HG03159 (cell line): ENCODE measurements at regions not wholly inside any gene's neighbourhood (a gene's known extent, or its start where the extent isn't known, plus 50 kb on each side); places are given as distances from the start of the nearest gene placed in this dataset.
"Not testable (repeated sequence)": the region's sequence is repeated elsewhere in the genome, so short reads cannot be mapped to it uniquely, and the experiment has no call there.

ENCODE experiments used
- ATAC-seq: cut with Tn5 transposase; IDR thresholded peaks from one replicate; pipeline ENCODE4 v1.9.1; 2021; ENCODE audit warnings: mild to moderate bottlenecking, moderate library complexity; ENCODE audit not compliant: unreplicated experiment

DNA sequence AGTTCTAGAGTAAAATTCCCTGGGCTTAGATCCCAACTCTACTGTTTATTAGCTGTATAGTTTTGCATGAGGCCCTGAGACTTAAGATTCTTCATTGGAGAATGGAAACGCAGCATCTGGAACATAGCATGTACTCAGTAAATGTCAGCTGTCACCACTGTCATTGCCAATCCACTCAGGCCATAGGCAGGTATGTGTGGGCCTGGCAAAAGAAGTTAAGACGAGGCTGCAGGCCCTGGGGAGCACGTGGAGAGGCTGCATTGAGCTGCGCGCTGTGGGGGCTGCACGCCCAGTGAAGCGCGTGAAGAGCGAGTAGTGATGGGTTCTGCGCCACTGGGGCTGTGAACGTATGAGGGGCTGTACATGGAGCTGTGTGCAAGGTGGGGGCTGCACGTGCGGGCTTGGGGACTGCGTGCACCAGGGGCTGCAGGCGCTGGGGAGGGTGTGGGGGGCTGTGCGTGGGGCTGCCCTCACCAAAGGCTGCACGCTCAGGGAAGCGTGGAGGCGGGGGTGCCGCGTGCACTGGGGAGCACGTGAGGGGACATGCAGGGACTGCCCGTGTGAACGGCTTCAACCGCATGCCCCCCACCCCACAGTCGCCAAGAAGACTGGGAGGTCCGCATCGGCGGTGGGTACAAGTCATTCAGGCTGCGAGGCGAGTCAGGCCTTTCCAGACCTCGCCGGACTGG, 85.5 kb downstream of the PRR15 start:
- no peak for ATAC-seq

DNA sequence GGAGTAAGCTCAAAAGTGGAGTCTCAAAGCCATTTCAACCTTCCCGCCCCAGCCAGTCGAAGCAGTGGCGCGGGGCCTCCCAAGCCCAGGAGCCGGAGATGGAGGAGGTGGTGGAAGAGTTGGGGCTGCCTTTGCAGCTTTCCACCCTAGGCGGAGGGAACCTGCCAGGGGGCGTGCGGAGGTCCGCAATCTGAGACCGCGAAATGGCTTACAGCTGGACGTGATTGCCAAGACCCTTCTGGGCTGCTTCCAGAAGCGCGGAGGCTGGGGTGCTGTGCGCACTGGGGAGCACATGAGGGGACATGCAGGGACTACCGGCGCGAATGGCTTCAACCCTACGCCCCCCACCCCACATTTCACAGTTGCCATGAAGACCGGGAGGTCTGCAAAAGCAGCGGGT, 86.2 kb downstream of the PRR15 start:
- ATAC-seq = no peak

DNA sequence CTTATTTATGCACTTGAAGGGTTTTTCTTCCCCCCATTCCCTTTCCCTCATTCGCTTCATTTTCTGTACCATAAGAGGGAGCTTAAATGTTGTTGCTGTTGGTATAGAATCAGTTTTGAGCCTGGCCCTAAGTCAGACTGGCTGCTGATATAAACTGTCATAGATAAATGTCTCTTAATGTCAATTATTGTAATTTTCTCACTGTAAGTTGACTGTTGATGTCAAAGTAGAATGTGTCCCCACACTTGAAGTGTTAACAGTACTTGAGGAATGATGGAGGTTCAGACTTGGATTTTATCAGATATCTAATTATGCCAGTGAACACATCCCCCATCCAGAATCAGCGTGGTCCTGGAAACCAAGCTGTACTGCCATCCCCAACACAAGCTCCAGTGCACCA, 87.8 kb downstream of the PRR15 start:
- no peak for ATAC-seq

DNA sequence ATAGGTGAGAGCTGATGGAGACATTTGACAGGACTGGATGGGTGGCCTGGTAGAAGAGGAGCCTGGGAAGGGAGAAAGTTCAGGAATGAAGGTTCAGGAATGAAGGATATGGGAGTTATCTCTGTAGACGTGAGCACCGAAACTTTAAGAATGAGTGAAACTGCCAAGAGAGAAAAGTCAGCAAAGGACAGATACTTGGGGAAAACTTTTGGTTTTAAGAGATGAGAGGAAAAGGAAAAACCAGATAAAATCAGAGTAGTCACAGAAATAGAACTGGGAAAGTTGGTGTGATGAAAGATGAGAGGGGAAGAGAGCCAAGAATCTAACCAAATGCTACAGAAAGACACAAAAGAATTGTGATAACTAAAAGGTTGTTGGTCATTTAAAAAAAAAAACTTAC, 88.9 kb downstream of the PRR15 start:
- no peak for ATAC-seq

DNA sequence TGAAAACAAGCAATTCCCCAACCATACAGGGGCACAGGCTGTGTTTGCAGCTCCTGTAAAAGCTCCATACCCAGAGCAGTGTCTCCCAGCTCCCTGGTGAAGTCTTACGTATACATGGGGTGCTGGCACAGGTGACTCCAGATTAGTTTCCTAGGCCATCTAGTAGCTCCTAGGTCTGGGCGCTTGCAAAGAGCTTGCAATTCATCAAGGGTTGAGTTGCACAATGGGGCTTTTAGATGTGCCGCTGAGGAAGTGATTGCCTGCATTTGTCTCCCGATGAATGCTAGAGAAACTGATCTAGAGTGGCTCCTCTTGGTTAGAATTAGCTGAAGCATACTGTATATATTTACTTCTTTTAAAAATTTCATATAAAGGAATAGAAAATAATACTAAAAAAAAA, 90.7 kb downstream of the PRR15 start:
- not testable (repeated sequence) for ATAC-seq

DNA sequence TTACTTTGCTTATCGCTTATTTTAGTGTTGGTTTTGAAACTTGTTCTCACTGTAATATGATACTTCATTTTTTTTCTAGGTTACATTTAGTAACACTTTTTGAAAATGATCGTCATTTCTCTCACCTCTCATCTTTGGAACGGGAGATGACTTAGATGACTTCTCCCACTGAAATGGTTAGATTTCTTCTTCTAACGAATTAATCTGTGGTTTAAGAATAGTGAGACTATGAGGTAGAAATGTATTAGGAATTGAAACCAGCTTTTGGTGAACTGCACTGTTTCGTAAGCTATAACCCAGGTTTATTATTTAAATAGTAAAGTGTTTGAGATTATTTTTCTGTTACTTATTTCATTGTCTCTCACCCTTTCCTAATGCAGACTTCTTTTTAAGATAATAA, 93.7 kb downstream of the PRR15 start:
- ATAC-seq = no peak

DNA sequence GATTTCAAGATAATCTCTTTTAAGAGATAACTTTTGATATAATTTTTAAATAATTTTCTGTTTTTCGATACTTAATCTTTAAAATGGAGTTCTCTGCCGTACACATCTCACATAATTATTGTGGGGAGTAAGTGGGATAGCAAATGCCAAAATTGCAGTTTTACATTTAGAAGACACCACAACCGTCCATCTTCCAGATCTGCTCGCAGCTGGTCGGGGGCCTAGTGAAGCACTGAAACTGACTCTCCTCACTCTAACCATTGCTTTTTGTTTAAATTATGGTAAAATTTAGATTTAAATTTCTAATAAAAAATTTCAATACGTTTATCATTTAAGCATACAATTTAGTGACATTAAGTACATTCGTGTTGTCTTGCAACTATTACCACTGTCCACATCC, 94.2 kb downstream of the PRR15 start:
- no peak for ATAC-seq

DNA sequence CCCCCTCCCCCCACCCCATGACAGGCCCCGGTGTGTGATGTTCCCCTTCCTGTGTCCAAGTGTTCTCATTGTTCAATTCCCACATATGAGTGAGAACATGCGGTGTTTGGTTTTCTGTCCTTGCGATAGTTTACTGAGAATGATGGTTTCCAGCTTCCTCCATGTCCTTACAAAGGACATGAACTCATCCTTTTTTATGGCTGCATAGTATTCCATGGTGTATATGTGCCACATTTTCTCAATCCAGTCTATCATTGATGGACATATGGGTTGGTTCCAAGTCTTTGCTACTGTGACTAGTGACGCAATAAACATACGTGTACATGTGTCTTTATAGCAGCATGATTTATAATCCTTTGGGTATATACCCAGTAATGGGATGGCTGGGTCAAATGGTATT, 95.6 kb downstream of the PRR15 start:
- not testable (repeated sequence) for ATAC-seq

DNA sequence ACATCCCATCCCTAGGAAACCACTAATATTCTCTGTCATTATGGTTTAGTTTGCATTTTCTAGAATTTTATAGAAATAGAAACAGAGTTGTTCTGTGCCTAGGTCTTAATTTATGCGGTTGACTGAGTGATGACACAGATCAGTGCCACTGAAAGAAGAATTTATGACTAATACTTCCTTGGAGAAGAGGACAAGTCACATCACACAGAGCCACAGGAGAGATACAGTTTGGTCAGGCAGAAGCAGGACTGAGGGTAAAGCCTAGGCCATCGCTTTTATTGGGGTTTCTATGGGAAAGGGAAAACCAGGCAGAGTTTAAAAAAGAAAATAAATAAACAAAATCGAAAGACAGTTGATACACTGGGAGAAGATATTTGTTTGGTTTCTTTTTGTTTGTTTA, 99.3 kb downstream of the PRR15 start:
- not testable (repeated sequence) for ATAC-seq

DNA sequence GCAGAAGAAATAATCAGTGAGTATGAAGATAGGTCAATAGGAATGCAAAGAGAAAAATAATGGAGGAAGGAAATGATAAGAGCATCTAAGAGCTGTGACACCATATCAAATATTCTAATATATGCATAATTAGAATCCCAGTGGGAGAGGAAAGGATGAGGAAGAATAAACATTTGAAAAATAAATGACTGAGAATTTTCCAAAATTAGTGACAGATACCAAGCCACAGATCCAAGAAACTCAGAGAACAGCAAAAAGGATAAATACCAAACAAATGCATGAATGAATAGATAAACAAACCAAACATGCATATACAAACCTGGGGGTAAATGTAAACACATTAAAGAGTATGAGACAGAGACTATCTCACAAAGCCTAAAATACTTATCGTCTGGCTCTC, 101.4 kb downstream of the PRR15 start:
- not testable (repeated sequence) for ATAC-seq

DNA sequence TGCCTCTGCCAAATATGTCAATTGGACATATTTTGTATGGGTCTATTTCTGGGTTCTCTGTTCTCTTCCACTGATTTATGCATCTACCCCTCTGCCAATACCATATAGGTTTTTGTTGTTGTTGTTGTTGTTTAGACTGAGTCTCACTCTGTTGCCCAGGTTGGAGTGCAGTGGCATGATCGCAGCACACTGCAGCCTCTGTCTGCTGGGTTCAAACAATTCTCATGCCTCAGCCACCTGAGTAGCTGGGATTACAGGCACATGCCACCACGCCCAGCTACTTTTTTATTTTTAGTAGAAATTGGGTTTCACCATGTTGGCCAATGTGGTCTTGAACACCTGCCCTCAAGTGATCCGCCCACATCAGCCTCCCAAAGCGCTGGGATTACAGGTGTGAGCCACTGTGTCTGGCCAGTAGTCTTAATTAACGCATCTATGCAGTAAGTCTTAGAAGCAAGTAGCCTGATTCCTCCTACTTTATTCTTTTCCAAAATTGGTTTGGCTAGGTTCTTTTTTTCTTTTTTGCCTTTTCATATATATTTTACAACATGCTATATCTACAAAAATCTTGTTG, 103.5 kb downstream of the PRR15 start:
- not testable (repeated sequence) for ATAC-seq

DNA sequence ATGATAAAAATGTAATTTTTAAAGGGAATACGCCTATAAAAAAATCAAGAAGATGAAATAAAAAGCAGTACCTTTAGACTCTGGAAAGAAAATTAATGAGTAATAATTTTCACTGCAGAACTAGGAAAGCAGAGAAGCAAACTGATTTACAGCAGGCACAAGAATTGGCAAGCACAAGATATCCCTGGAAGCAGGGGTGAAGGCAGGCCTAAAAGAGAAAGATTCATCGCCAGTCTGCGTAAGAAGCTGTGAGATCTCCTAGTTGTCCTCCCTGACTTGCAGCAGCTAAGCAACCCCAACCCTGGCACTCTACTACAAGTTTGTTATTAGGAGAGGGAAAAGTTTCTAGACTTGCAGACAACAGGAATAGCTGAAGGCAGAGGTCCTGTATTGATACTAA, 107.7 kb downstream of the PRR15 start:
- not testable (repeated sequence) for ATAC-seq

DNA sequence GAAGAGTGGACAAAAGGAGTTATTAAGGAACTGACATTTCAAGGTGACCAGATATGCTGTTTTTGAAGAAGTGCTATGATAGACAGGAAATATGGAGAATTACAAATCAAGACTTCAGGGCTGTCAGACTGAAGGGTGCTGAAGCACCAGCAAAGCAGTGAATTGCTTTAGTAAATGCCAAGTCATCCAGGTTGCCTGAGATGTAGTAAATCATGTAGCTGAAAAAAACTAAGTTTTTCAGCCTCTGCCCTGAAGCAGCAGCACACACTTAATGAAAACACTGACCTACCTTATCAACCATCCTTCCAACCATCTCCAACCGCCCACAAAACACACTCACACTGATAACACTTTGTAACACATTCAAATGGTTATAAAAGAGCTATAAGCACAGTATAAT, 110.0 kb downstream of the PRR15 start:
- not testable (repeated sequence) for ATAC-seq

DNA sequence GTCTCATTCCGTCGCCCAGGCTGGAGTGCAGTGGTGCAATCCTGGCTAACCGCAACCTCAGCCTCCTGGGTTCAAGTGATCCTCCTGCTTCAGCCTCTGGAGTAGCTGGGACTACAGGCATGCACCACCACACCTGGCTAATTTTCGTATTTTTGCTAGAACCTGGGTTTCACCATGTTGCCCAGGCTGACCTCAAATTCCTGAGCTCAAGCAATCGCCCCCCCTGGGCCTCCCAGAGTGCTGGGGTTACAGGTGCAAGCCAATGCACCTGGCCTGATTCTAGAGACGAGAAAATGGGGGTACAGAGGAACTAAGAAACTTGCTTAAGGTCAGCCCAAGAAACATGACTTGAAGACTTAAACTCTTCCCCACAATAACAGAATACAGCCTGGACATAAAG, 111.0 kb downstream of the PRR15 start:
- ATAC-seq = not testable (repeated sequence)

DNA sequence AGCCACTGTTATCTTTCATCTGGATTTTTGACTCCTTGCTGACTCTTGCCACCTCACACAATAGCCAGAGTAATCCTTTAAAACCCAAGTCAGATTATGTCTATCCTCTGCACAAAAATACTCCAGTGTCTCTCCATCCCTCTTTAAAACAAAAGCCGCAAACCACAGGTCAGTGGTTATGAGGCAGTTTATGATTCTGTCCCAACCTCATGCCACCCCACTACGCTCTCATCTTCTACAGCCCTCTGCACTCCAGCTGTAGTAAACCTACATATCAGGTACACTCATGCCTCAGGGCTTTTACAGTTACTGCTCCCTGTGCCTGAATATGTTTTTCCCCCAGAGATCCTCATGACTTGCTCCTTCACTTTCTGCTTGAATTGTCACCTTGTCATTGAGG, 113.6 kb downstream of the PRR15 start:
- ATAC-seq = not testable (repeated sequence)

DNA sequence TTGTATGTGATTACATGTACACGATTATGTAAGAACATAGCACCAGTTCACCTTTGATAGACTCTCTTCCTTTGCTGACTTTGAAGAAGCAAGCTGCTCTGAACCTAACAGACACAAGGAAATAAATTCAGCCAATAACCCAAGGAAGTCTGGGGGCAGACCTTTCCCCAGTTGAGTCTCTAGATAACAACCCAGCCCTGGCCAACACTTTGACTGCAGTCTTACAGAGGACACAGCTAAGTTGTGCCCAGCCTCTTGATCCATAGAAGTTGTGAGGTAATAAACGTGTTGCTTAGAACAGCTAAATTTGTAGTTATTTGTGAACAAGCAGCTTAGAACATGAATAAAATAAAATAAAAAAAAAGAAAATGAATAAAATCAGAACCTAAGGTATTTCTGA, 116.3 kb downstream of the PRR15 start:
- not testable (repeated sequence) for ATAC-seq

DNA sequence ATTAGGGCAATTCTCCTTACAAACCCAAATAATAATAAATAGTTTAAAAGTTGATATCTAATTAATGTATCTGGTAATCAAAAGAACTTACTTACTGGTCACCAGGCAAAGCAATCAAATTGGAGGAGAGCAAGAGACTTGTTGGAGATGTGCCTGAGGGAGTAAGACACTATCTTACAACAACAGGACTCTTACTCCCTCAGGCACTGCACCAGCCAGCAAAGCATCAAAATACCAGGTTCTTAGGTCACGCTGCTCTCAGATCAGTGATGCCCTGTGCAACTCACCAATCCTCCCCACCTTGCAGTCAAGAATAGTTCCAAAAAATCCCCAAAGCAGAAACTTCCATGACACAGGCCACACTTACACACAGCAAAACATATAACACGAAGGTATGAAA, 117.0 kb downstream of the PRR15 start:
- ATAC-seq = not testable (repeated sequence)

DNA sequence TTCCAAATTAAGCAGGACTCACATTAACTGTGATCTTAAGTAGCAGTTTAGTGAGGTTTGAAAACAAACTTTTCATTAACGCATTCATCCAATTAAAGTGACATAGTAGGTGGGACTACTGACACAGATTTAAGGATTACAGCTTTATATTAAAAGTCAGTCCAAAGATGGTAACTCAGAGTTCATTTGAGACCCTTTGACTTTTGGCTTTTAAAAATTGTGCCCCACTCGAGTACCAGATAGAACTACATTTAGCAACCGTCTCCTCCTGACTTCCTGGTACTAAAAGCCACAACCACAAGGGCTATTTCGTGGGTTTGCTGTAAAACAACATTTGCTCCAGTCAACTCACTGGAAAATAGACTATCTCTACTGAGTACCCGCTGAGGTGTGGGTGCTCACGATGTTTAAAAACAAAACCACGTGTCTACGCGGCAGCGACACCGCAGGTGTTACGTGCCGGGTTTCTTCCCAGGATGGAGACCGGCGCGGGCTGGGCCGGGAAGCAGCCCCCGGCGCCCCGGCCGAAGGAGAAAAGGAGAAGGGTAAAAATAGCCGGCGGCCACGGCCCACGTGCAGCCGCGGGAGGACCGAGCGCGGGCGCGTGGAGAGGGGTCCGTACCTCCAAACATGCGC, 120.6 kb downstream of the PRR15 start:
- peak; percentile 29 for ATAC-seq

DNA sequence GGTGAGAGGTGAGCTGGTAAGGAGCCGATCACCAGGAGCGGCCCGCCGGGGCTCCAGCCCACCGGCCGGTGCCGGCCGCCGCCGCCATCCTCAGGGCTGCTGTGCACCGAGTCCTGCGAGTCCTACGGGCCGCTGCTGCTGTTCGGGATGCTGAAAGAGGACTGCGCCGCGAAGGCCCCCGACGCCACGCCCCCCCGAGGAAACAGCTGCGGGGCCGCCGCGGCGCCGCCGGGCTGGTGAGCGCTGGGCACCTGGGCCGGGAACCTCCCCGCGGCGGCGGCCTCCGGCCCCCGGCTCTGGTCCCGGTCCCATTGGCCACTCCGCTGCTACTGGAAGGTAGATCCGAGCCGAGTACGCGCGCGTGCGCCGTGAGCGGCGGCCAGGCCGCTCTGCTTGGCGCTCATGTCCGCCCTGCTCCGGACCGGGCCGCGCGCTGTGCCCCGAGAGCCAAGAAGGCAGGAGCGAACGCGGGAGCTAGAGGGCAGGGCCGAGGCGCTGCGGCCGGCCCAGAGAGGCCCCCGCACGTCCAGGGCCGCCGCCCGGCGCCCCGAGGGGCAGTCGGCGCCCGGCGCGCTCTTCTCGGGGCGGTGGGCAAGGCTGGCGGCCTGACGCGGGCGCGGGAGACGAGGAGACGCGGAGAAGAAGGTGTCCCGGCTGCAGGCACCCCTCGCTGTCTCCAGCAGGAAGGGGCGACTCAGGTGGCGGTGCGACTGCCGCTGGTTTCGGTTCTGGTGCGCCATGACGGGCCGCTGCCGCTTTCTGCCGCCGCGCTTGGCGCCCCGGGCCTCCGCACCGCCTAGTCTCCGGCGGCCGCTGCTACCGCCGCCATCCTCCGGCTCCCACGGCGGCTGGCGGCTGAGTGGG, 121.3 kb upstream of the WIPF3 start:
- peak; percentile 68 for ATAC-seq

DNA sequence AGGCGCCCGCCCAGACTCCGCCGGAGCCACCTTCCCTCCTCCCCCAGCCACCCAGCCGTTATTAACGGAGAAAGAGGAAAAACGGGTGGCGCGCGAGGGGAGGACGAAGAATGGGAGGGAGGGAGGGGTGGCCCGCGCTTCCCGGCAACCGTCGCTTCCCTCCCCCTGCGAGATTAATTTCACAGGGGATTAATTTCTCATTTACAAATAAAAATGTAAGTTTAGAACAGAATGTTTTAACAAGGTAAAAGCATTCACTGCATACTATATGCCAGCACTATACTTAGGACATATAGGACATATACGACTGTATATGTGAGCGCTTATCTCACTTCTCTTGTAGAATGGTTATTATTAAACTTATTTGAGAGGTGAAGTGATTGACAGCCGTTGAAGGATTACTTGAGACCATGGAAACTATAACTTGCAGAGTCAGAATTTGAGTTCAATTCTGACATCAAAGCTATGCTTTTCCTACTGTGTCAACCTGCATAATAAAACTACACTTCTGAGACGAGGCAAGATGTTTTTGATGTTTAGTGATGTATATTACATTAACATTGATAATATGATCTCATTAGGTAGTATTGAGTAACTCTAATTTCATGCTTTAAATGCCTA, 120.5 kb upstream of the WIPF3 start:
- peak; percentile 14 for ATAC-seq

DNA sequence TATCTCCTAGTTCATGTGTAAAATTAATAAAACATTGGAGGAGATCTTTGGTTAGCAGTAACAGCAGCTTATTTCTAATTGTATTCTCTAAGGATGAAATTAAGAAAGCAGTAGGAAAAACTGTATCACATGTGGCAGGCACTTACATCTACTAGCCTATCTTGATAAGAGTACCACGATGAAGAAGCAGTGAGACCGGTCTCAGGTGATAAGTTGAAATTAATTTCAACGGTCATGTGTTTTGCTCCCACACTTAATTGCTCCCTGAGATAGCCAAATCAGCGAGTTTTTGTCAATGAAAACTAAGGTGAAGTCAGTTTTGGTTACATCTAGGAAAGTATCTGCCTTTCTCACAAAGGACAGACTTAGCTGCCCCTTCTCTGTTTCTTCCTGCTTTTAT, 115.8 kb upstream of the WIPF3 start:
- not testable (repeated sequence) for ATAC-seq
